ENCODE measurements at regions not wholly inside any gene's neighbourhood (a gene's known extent, or its start where the extent isn't known, plus 50 kb on each side); places are given as distances from the start of the nearest gene placed in this dataset.

DNA sequence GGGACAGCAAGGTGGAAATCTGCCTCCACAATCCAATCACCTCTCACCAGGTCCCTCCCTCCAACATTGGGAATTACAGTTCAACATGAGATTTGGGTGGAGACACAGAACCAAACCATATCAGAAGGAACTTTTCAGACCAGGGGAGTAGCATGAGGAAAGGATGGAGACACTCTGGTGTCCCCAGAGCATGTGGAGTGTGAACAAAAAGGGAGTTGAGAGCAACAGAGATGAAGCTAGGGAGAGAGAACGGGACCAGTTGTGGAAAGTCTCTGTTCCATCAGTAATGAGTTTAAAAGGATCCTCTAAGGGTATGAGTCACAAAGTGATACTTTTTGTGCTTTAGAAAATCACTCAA is 382.0 kb downstream of the SFMBT2 start:
- no peak for ATAC-seq
- ChIA-PET POLR2A (no interaction called here), CTCF (interaction anchor here (1.2 kb wide), 1 partner anchor 58 kb away, joined by 3 read pairs; no protein-coding TSS in a partner anchor)
- Mint-ChIP-seq H3K36me3 (no peaks in the 10 kb centered on the region), H3K4me1 (no peaks in the 10 kb centered on the region), H3K27me3 (ENCODE audit: low read depth) (peaks cover 3% of the 10 kb centered on the region; the same call in 1 of the 2 replicates), H3K27ac (no peak overlapping the region), H3K9me3 (peaks cover 9% of the 10 kb centered on the region), H3K4me3 (no peak overlapping the region)
- no peak for DNase-seq (ENCODE audit: low spot score)
- TF ChIP-seq, protein P1, sequence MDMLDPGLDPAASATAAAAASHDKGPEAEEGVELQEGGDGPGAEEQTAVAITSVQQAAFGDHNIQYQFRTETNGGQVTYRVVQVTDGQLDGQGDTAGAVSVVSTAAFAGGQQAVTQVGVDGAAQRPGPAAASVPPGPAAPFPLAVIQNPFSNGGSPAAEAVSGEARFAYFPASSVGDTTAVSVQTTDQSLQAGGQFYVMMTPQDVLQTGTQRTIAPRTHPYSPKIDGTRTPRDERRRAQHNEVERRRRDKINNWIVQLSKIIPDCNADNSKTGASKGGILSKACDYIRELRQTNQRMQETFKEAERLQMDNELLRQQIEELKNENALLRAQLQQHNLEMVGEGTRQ (CRISPR knock-in tag; IDR thresholded peaks at IDR 0.05), result no peak
- TF ChIP-seq, protein P2, sequence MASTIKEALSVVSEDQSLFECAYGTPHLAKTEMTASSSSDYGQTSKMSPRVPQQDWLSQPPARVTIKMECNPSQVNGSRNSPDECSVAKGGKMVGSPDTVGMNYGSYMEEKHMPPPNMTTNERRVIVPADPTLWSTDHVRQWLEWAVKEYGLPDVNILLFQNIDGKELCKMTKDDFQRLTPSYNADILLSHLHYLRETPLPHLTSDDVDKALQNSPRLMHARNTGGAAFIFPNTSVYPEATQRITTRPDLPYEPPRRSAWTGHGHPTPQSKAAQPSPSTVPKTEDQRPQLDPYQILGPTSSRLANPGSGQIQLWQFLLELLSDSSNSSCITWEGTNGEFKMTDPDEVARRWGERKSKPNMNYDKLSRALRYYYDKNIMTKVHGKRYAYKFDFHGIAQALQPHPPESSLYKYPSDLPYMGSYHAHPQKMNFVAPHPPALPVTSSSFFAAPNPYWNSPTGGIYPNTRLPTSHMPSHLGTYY (CRISPR knock-in tag; IDR thresholded peaks at IDR 0.05), result no peak
- TF ChIP-seq TP53 (CRISPR knock-in tag; IDR thresholded peaks at IDR 0.05), result no peak
- TF ChIP-seq SP1 (CRISPR knock-in tag; conservative IDR thresholded peaks at IDR 0.05), result no peak
- no peak for TF ChIP-seq MYBL2 (CRISPR knock-in tag; IDR thresholded peaks at IDR 0.05)
- no peak for TF ChIP-seq ZNF138 (CRISPR knock-in tag; conservative IDR thresholded peaks at IDR 0.05)

DNA sequence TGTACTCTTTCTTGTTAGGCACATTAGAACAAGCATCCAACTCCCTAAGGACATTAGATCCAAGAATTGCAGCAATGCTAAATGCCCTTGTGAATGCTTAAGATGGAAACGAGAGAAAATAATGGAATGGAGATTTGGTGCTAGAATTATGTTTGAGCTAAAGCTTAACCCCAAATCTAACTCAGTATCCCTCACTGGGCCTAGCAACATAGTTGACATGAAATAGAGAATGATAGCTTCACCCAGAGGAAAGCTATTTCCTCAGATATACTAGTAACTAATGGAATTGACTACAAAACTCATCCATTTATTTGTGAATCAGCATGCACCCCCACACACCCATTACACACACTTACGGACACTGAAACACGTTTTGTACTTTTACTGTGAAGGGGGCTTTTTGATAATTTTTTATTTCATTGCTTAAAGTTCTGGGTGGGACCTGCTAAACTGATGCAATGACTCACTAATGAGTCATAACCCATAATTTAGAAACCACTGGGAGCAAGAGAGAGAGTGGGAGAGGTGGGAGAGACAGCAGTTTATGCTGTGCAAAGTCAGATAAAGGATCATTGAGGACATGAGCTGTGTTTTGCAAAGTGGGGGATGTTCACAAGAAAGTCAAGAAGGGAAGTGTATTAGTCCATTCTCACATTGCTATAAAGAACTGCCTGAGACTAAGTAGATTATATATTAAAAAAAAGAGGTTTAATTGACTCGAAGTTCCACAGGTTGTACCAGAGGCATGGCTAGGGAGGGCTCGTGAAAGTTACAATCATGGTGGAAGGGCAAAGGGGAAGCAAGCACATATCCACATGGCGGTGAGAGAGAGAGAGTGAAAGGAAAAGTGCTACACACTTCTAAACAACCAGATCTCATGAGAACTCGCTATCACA is 382.7 kb downstream of the SFMBT2 start:
- ATAC-seq (no peak), DNase-seq (ENCODE audit: low spot score) (no peak)
- H3K9me3 Mint-ChIP-seq, result peaks cover 9% of the 10 kb centered on the region
- no peak overlapping the region for H3K27ac Mint-ChIP-seq
- H3K36me3 Mint-ChIP-seq, result no peaks in the 10 kb centered on the region
- CTCF ChIA-PET, result interaction anchor here (1.2 kb wide), 1 partner anchor 58 kb away, joined by 3 read pairs; no protein-coding TSS in a partner anchor
- H3K4me1 Mint-ChIP-seq, result no peaks in the 10 kb centered on the region
- peaks cover 3% of the 10 kb centered on the region; the same call in 1 of the 2 replicates for H3K27me3 Mint-ChIP-seq (ENCODE audit: low read depth)
- no peak overlapping the region for H3K4me3 Mint-ChIP-seq
- POLR2A ChIA-PET, result no interaction called here
- TF ChIP-seq, protein P3, sequence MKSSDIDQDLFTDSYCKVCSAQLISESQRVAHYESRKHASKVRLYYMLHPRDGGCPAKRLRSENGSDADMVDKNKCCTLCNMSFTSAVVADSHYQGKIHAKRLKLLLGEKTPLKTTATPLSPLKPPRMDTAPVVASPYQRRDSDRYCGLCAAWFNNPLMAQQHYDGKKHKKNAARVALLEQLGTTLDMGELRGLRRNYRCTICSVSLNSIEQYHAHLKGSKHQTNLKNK (CRISPR knock-in tag; IDR thresholded peaks at IDR 0.05), result no peak
- TF ChIP-seq ATF6 (CRISPR knock-in tag; IDR thresholded peaks at IDR 0.05) (no peak), E2F5 (CRISPR knock-in tag; IDR thresholded peaks at IDR 0.05) (no peak), ETV6 (CRISPR knock-in tag; IDR thresholded peaks at IDR 0.05) (no peak), FOXK1 (CRISPR knock-in tag; IDR thresholded peaks at IDR 0.05) (no peak), PRRX2 (CRISPR knock-in tag; IDR thresholded peaks at IDR 0.05) (no peak), ZNF317 (CRISPR knock-in tag; IDR thresholded peaks at IDR 0.05; ENCODE audit: borderline replicate concordance, low read depth) (no peak), ZNF423 (CRISPR knock-in tag; IDR thresholded peaks at IDR 0.05) (no peak), NR1H2 (CRISPR knock-in tag; IDR thresholded peaks at IDR 0.05) (no peak), JUN (CRISPR knock-in tag; IDR thresholded peaks at IDR 0.05) (no peak)
- TF ChIP-seq, protein P1 (CRISPR knock-in tag; IDR thresholded peaks at IDR 0.05), result no peak
- TF ChIP-seq, protein P4, sequence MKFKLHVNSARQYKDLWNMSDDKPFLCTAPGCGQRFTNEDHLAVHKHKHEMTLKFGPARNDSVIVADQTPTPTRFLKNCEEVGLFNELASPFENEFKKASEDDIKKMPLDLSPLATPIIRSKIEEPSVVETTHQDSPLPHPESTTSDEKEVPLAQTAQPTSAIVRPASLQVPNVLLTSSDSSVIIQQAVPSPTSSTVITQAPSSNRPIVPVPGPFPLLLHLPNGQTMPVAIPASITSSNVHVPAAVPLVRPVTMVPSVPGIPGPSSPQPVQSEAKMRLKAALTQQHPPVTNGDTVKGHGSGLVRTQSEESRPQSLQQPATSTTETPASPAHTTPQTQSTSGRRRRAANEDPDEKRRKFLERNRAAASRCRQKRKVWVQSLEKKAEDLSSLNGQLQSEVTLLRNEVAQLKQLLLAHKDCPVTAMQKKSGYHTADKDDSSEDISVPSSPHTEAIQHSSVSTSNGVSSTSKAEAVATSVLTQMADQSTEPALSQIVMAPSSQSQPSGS (CRISPR knock-in tag; IDR thresholded peaks at IDR 0.05; ENCODE audit: borderline replicate concordance, low read depth), result no peak
- TF ChIP-seq, protein P5, sequence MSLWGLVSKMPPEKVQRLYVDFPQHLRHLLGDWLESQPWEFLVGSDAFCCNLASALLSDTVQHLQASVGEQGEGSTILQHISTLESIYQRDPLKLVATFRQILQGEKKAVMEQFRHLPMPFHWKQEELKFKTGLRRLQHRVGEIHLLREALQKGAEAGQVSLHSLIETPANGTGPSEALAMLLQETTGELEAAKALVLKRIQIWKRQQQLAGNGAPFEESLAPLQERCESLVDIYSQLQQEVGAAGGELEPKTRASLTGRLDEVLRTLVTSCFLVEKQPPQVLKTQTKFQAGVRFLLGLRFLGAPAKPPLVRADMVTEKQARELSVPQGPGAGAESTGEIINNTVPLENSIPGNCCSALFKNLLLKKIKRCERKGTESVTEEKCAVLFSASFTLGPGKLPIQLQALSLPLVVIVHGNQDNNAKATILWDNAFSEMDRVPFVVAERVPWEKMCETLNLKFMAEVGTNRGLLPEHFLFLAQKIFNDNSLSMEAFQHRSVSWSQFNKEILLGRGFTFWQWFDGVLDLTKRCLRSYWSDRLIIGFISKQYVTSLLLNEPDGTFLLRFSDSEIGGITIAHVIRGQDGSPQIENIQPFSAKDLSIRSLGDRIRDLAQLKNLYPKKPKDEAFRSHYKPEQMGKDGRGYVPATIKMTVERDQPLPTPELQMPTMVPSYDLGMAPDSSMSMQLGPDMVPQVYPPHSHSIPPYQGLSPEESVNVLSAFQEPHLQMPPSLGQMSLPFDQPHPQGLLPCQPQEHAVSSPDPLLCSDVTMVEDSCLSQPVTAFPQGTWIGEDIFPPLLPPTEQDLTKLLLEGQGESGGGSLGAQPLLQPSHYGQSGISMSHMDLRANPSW (CRISPR knock-in tag; conservative IDR thresholded peaks at IDR 0.05; ENCODE audit: low read depth), result no peak
- TF ChIP-seq, protein P6, sequence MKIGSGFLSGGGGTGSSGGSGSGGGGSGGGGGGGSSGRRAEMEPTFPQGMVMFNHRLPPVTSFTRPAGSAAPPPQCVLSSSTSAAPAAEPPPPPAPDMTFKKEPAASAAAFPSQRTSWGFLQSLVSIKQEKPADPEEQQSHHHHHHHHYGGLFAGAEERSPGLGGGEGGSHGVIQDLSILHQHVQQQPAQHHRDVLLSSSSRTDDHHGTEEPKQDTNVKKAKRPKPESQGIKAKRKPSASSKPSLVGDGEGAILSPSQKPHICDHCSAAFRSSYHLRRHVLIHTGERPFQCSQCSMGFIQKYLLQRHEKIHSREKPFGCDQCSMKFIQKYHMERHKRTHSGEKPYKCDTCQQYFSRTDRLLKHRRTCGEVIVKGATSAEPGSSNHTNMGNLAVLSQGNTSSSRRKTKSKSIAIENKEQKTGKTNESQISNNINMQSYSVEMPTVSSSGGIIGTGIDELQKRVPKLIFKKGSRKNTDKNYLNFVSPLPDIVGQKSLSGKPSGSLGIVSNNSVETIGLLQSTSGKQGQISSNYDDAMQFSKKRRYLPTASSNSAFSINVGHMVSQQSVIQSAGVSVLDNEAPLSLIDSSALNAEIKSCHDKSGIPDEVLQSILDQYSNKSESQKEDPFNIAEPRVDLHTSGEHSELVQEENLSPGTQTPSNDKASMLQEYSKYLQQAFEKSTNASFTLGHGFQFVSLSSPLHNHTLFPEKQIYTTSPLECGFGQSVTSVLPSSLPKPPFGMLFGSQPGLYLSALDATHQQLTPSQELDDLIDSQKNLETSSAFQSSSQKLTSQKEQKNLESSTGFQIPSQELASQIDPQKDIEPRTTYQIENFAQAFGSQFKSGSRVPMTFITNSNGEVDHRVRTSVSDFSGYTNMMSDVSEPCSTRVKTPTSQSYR (CRISPR knock-in tag; IDR thresholded peaks at IDR 0.05), result no peak
